ENCODE measurements at regions not wholly inside any gene's neighbourhood (a gene's known extent, or its start where the extent isn't known, plus 50 kb on each side); places are given as distances from the start of the nearest gene placed in this dataset.

GRCh38 chr22:48953103-48953720 is 874.5 kb downstream of the BRD1 start:
- H3K27me3 ChIP-seq (ENCODE audit: insufficient read depth, low read length, poor library complexity, severe bottlenecking) = no peaks in the 10 kb centered on the region
- no peak overlapping the region for H3K4me3 ChIP-seq (ENCODE audit: low read length, poor library complexity, severe bottlenecking)
- TF ChIP-seq CTCF (conservative IDR thresholded peaks at IDR 0.05; ENCODE audit: low read length) (no peak), EZH2phosphoT487 (IDR thresholded peaks at IDR 0.05; ENCODE audit: borderline replicate concordance) (no peak)
- H2AFZ ChIP-seq (ENCODE audit: low read length) = no peak overlapping the region
- no peaks in the 10 kb centered on the region for H4K20me1 ChIP-seq (ENCODE audit: insufficient read depth, low read length, poor library complexity, severe bottlenecking)
- H3K9me2 ChIP-seq (replicated peaks; ENCODE audit: low read depth, low read length) = no peaks in the 10 kb centered on the region
- no peaks in the 10 kb centered on the region for H3K4me1 ChIP-seq (ENCODE audit: insufficient read depth, low read length, poor library complexity, severe bottlenecking)
- no peaks in the 10 kb centered on the region for H3F3A ChIP-seq (ENCODE audit: low read depth)
- no peak overlapping the region for H3K4me2 ChIP-seq (ENCODE audit: low read depth, low read length, poor library complexity, severe bottlenecking)
- H3K79me2 ChIP-seq (ENCODE audit: insufficient read depth, low read length) = no peaks in the 10 kb centered on the region
- no peaks in the 10 kb centered on the region for H3K36me3 ChIP-seq (ENCODE audit: insufficient read depth, low read length)
- peaks cover 15% of the 10 kb centered on the region; the same call in 1 of the 2 replicates for H3K9me3 ChIP-seq (ENCODE audit: insufficient read depth, low read depth, low read length)
- H3K9ac ChIP-seq (ENCODE audit: low read depth, low read length, poor library complexity, severe bottlenecking) = no peak overlapping the region

GRCh38 chr22:48952256-48953102 is 875.2 kb downstream of the BRD1 start:
- Histone ChIP-seq H4K20me1 (ENCODE audit: insufficient read depth, low read length, poor library complexity, severe bottlenecking) (no peaks in the 10 kb centered on the region), H3K36me3 (ENCODE audit: insufficient read depth, low read length) (no peaks in the 10 kb centered on the region)

GRCh38 chr22:48951836-48952235 is 875.8 kb downstream of the BRD1 start:
- H3K4me2 ChIP-seq (ENCODE audit: low read depth, low read length, poor library complexity, severe bottlenecking) = no peak overlapping the region
- no peaks in the 10 kb centered on the region for H3F3A ChIP-seq (ENCODE audit: low read depth)
- H3K79me2 ChIP-seq (ENCODE audit: insufficient read depth, low read length) = no peaks in the 10 kb centered on the region
- no peaks in the 10 kb centered on the region for H4K20me1 ChIP-seq (ENCODE audit: insufficient read depth, low read length, poor library complexity, severe bottlenecking)
- no peak overlapping the region for H3K4me3 ChIP-seq (ENCODE audit: low read length, poor library complexity, severe bottlenecking)
- H3K9me3 ChIP-seq (ENCODE audit: insufficient read depth, low read depth, low read length) = peaks cover 19% of the 10 kb centered on the region; the same call in 1 of the 2 replicates
- H3K36me3 ChIP-seq (ENCODE audit: insufficient read depth, low read length) = no peaks in the 10 kb centered on the region
- no peaks in the 10 kb centered on the region for H3K4me1 ChIP-seq (ENCODE audit: insufficient read depth, low read length, poor library complexity, severe bottlenecking)
- no peak overlapping the region for H3K9ac ChIP-seq (ENCODE audit: low read depth, low read length, poor library complexity, severe bottlenecking)
- no peaks in the 10 kb centered on the region for H3K9me2 ChIP-seq (replicated peaks; ENCODE audit: low read depth, low read length)
- TF ChIP-seq CTCF (conservative IDR thresholded peaks at IDR 0.05; ENCODE audit: low read length) (no peak), EZH2phosphoT487 (IDR thresholded peaks at IDR 0.05; ENCODE audit: borderline replicate concordance) (no peak)
- no peak overlapping the region for H2AFZ ChIP-seq (ENCODE audit: low read length)
- H3K27me3 ChIP-seq (ENCODE audit: insufficient read depth, low read length, poor library complexity, severe bottlenecking) = no peaks in the 10 kb centered on the region

More at GRCh38 chr22:48952256-48953102, 875.2 kb downstream of the BRD1 start:
- Histone ChIP-seq H3K27me3 (ENCODE audit: insufficient read depth, low read length, poor library complexity, severe bottlenecking) (no peaks in the 10 kb centered on the region), H3K4me1 (ENCODE audit: insufficient read depth, low read length, poor library complexity, severe bottlenecking) (no peaks in the 10 kb centered on the region), H3K4me2 (ENCODE audit: low read depth, low read length, poor library complexity, severe bottlenecking) (no peak overlapping the region), H3K79me2 (ENCODE audit: insufficient read depth, low read length) (no peaks in the 10 kb centered on the region), H2AFZ (ENCODE audit: low read length) (no peak overlapping the region), H3K4me3 (ENCODE audit: low read length, poor library complexity, severe bottlenecking) (no peak overlapping the region), H3K9me3 (ENCODE audit: insufficient read depth, low read depth, low read length) (peaks cover 19% of the 10 kb centered on the region; the same call in 1 of the 2 replicates), H3K9ac (ENCODE audit: low read depth, low read length, poor library complexity, severe bottlenecking) (no peak overlapping the region), H3F3A (ENCODE audit: low read depth) (no peaks in the 10 kb centered on the region), H3K9me2 (replicated peaks; ENCODE audit: low read depth, low read length) (no peaks in the 10 kb centered on the region)
- TF ChIP-seq EZH2phosphoT487 (IDR thresholded peaks at IDR 0.05; ENCODE audit: borderline replicate concordance) (no peak), CTCF (conservative IDR thresholded peaks at IDR 0.05; ENCODE audit: low read length) (no peak)
